Stomach (tissue), 8 donors: ENCODE measurements at regions not wholly inside any gene's neighbourhood (a gene's known extent, or its start where the extent isn't known, plus 50 kb on each side); places are given as distances from the start of the nearest gene placed in this dataset.

Experiments
- DNase-seq, 2 donors: peaks; one replicate each; pipeline versions ENCODE4 v3.0.0 to v3.0.0-alpha.2; 2013 to 2019
- H3K27ac ChIP-seq, 5 donors: fragments of 200-600 bp in 4 of 5; sonication (generic) in 4 of 5; one replicate each; pipeline ENCODE4 v1.5.1; 2013 to 2019; ENCODE audit warnings: mild to moderate bottlenecking in 1 of 5, moderate library complexity in 1 of 5
- H3K27me3 ChIP-seq, 3 donors: fragments of 200-600 bp; sonication (generic); one replicate each; pipeline ENCODE4 v1.5.1; 2017 to 2019; ENCODE audit warnings: mixed run types in 1 of 3
- H3K36me3 ChIP-seq, 4 donors: fragments of 200-600 bp; sonication (generic); 1 replicate in 3 of 4; 2 replicates in 1 of 4; pipeline ENCODE4 v1.5.1; 2016 to 2019
- H3K4me1 ChIP-seq, 4 donors: fragments of 200-600 bp; sonication (generic); one replicate each; pipeline ENCODE4 v1.5.1; 2016 to 2019
- H3K4me3 ChIP-seq, 4 donors: fragments of 200-600 bp; sonication (generic) in 3 of 4; one replicate each; pipeline ENCODE4 v1.5.1; 2016 to 2019; ENCODE audit warnings: mild to moderate bottlenecking in 1 of 4
- H3K9me3 ChIP-seq, 4 donors: fragments of 200-600 bp; sonication (generic); one replicate each; pipeline ENCODE4 v1.5.1; 2016 to 2019
- CTCF ChIP-seq, 7 experiments: fragments of 450-650 bp in 4 of 7; fragments of 200-600 bp in 3 of 7; sonication (generic) in 3 of 7; IDR thresholded peaks; one replicate each; pipeline ENCODE4 v1.5.1; 2016 to 2019; ENCODE audit warnings: antibody characterized with exemption in 7 of 7, control low read depth in 2 of 7, mild to moderate bottlenecking in 1 of 7
- EP300 ChIP-seq: sonication (generic); formaldehyde crosslinking; IDR thresholded peaks from one replicate; pipeline ENCODE4 v1.6.1; 2017; ENCODE audit warnings: antibody characterized with exemption
- POLR2A ChIP-seq, 4 donors: fragments of 450-650 bp; IDR thresholded peaks; one replicate each; pipeline ENCODE4 v1.6.1; 2016; ENCODE audit warnings: antibody characterized with exemption in 4 of 4, control low read depth in 2 of 4, mild to moderate bottlenecking in 1 of 4, moderate library complexity in 1 of 4
- POLR2AphosphoS5 ChIP-seq, 3 donors: sonication (generic); formaldehyde crosslinking; IDR thresholded peaks; one replicate each; pipeline ENCODE4 v1.6.1; 2016; ENCODE audit warnings: antibody characterized with exemption in 3 of 3
- WGBS, 5 donors: extraction: QIAGEN DNeasy Blood & Tissue Kit in 3 of 5; methylation state at CpG; one replicate each; pipeline versions ENCODE4 v1.1.5 to v1.1.7; 2013 to 2018; 5-methylcytosine and 5-hydroxymethylcytosine counted together
- intact Hi-C: fragments of 100-400 bp; cut with DNase I; formaldehyde crosslinking; loops from one replicate; pipeline ENCODE4 v1.15.1; 2023; ENCODE audit warnings: low total_unique reads
- donor health status: healthy with polysubstance abuse.
- donor health status: Bipolar disorder and iron deficiency.
- donor health status: healthy.

DNA sequence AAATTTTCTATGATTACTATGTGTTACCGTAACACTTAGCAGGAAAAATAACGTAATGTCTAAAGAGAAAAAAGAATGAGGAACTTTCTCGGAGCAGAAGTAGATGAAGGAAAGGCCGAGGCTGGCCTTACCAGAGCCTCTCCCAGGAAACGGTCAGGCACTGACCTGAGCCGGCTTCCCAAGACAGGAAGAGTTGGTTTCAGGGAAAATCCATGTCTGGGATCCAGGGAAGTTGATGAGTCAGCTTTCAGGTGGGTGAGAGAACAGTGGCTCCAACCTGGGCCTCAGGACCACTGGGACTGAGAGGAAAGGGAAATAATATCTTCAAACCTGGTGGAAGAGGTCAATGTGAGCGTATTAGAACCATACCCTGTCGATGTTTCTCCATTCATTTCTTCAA lies 93.3 kb upstream of the UBL3 start:
- no peak for DNase-seq
- 75 to 87% (median 85%) methylated on average over 8 of the region's 8 CpGs for WGBS, 5 donors
- Histone ChIP-seq H3K4me1 (peaks cover 0 to 17% (median 3%) of the 10 kb centered on the region in 4 donors), H3K27ac (no peak overlapping the region), H3K36me3 (no peaks in the 10 kb centered on the region), H3K9me3 (no peaks in the 10 kb centered on the region), H3K4me3 (no peak overlapping the region), H3K27me3 (no peaks in the 10 kb centered on the region)
- no peak for TF ChIP-seq EP300
- no peak for TF ChIP-seq POLR2AphosphoS5 (IDR thresholded peaks at IDR 0.05)
- no peak for TF ChIP-seq CTCF (IDR thresholded peaks at IDR 0.05)
- no peak for TF ChIP-seq POLR2A (IDR thresholded peaks at IDR 0.05)
- intact Hi-C loops = no loop called here

DNA sequence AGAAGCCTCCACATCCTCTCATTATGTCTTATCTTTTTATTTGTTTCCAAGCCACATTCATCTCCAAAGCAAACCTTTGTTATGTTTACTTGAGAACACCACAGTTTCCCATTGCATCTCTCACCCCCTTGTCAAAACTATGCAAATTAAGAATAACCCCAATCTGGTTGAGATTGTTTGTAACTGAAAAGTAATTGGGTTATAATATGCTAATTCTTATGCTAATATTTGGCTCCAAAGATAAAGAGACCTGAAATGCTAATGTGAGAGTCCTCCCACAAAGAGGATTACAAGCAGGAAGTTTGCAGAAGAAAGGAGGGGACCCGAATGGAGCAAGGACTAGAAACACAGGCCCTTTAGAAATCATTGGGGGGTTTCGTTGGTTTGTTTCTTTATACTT lies 92.9 kb upstream of the UBL3 start:
- H3K27ac ChIP-seq = no peak overlapping the region
- peaks cover 0 to 13% (median 1%) of the 10 kb centered on the region in 4 donors for H3K4me1 ChIP-seq
- H3K9me3 ChIP-seq = no peaks in the 10 kb centered on the region
- TF ChIP-seq POLR2A (IDR thresholded peaks at IDR 0.05) = no peak
- no peak for TF ChIP-seq POLR2AphosphoS5 (IDR thresholded peaks at IDR 0.05)
- TF ChIP-seq EP300 = no peak
- TF ChIP-seq CTCF (IDR thresholded peaks at IDR 0.05) = no peak
- H3K36me3 ChIP-seq = no peaks in the 10 kb centered on the region
- H3K4me3 ChIP-seq = no peak overlapping the region
- intact Hi-C loops = no loop called here
- H3K27me3 ChIP-seq = no peaks in the 10 kb centered on the region
- 36 to 60% (median 40%) methylated on average over 2 of the region's 2 CpGs for WGBS, 5 donors
- DNase-seq = no peak

- intact Hi-C loops = no loop called here
- no peak for DNase-seq
- Histone ChIP-seq H3K36me3 (no peaks in the 10 kb centered on the region), H3K9me3 (no peaks in the 10 kb centered on the region), H3K4me3 (no peak overlapping the region), H3K27ac (no peak overlapping the region), H3K4me1 (peaks cover 0 to 15% (median 7%) of the 10 kb centered on the region in 4 donors), H3K27me3 (no peaks in the 10 kb centered on the region)
- WGBS, 5 donors = 81 to 85% (median 83%) methylated on average over 1 of the region's 1 CpG
- TF ChIP-seq EP300 = no peak
- no peak for TF ChIP-seq POLR2AphosphoS5 (IDR thresholded peaks at IDR 0.05)
- TF ChIP-seq POLR2A (IDR thresholded peaks at IDR 0.05) = no peak
- TF ChIP-seq CTCF (IDR thresholded peaks at IDR 0.05) = no peak
These were observed 90.3 kb upstream of the UBL3 start for GRCh38 chr13:29940715-29941114.

GRCh38 chr13:29939158-29939557 lies 88.7 kb upstream of the UBL3 start:
- intact Hi-C loops = no loop called here
- no peak for DNase-seq
- TF ChIP-seq EP300 (no peak), CTCF (IDR thresholded peaks at IDR 0.05) (no peak), POLR2AphosphoS5 (IDR thresholded peaks at IDR 0.05) (no peak), POLR2A (IDR thresholded peaks at IDR 0.05) (no peak)
- Histone ChIP-seq H3K27me3 (no peaks in the 10 kb centered on the region), H3K9me3 (no peaks in the 10 kb centered on the region), H3K4me3 (no peak overlapping the region), H3K4me1 (peaks cover 0 to 17% (median 8%) of the 10 kb centered on the region in 4 donors), H3K27ac (no peak overlapping the region), H3K36me3 (no peaks in the 10 kb centered on the region)
- WGBS, 5 donors = 72 to 94% (median 82%) methylated on average over 5 of the region's 5 CpGs
